ENCODE measurements at regions not wholly inside any gene's neighbourhood (a gene's known extent, or its start where the extent isn't known, plus 50 kb on each side); places are given as distances from the start of the nearest gene placed in this dataset.
"Not testable (repeated sequence)": the region's sequence is repeated elsewhere in the genome, so short reads cannot be mapped to it uniquely, and the experiment has no call there.

- not testable (repeated sequence) for TF ChIP-seq POLR2A (IDR thresholded peaks at IDR 0.05; ENCODE audit: extremely low read depth, insufficient read length); CTCF (IDR thresholded peaks at IDR 0.05; ENCODE audit: low read depth, low read length); MAX (IDR thresholded peaks at IDR 0.05; ENCODE audit: low read depth, low read length)
Observed at GRCh38 chr2:91573018-91573417, 2881.5 kb downstream of the RPIA start.

Data from NB4 (cell line).